ENCODE measurements at regions not wholly inside any gene's neighbourhood (a gene's known extent, or its start where the extent isn't known, plus 50 kb on each side); places are given as distances from the start of the nearest gene placed in this dataset.

- no peaks in the 10 kb centered on the region for H3K36me3 Mint-ChIP-seq
- H3K9me3 Mint-ChIP-seq, result no peaks in the 10 kb centered on the region
- DNase-seq (no peak), ATAC-seq (ENCODE audit: low read depth in 2 of 2) (no peak)
- no peak overlapping the region for H3K4me3 Mint-ChIP-seq
- H3K27me3 Mint-ChIP-seq, result no peaks in the 10 kb centered on the region
- H3K4me1 Mint-ChIP-seq, result peaks cover 8 to 10% (median 8%) of the 10 kb centered on the region in 3 donors
- H3K27ac Mint-ChIP-seq, result no peak overlapping the region
These were observed 75.5 kb upstream of the GLS start for GRCh38 chr2:190805126-190805525.

GRCh38 chr2:190805843-190806242, 74.8 kb upstream of the GLS start:
- no peaks in the 10 kb centered on the region for H3K9me3 Mint-ChIP-seq
- H3K27ac Mint-ChIP-seq, result no peak overlapping the region
- peaks cover 8 to 10% (median 8%) of the 10 kb centered on the region in 3 donors for H3K4me1 Mint-ChIP-seq
- H3K27me3 Mint-ChIP-seq, result no peaks in the 10 kb centered on the region
- no peak for ATAC-seq (ENCODE audit: low read depth in 2 of 2)
- no peaks in the 10 kb centered on the region for H3K36me3 Mint-ChIP-seq
- no peak for DNase-seq
- no peak overlapping the region for H3K4me3 Mint-ChIP-seq

GRCh38 chr2:190807886-190808285, 72.7 kb upstream of the GLS start:
- DNase-seq, result no peak
- ATAC-seq (ENCODE audit: low read depth in 2 of 2), result no peak
- Mint-ChIP-seq H3K36me3 (no peaks in the 10 kb centered on the region), H3K27ac (peak overlapping the region in 2 of 6 donors; percentile 7 to 13), H3K9me3 (no peaks in the 10 kb centered on the region), H3K4me1 (peaks cover 7 to 8% (median 8%) of the 10 kb centered on the region in 3 donors), H3K27me3 (no peaks in the 10 kb centered on the region), H3K4me3 (no peak overlapping the region)

DNA sequence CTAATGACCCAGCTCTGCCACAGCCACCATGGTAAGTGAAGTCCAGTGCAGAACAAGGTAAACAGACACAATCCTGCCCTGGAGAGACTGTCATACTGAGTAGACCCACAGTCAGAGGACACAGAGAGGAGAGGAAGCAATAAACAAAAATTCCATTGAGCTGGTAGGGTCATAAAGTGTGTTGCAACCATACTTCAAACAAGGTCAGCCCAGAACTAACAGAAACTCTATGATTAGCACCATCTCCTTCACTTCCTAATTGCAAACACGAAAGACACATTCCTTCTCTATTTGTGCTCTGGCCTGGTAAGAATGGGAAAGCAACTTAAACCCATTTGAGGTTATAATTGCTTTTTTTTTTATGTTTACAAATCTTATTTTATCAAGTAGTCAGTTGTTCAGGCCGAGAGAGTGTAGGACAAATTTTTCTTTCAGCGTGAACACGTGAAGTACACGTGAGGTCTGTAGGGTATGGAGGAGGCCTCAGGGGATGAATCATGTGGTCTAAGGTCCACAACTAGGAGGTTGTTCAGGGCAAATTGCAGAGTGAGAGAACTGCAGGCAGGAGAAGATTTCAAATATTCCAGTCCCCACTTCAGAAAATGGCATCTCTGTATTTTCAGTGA, 71.4 kb upstream of the GLS start:
- Mint-ChIP-seq H3K4me3 (peak overlapping the region in 1 of 8 donors; percentile 17), H3K27ac (no peak overlapping the region), H3K4me1 (peaks cover 7 to 8% (median 8%) of the 10 kb centered on the region in 3 donors), H3K27me3 (no peaks in the 10 kb centered on the region), H3K36me3 (peaks cover 2 to 4% of the 10 kb centered on the region in 2 donors), H3K9me3 (no peaks in the 10 kb centered on the region)
- no peak for ATAC-seq (ENCODE audit: low read depth in 2 of 2)
- no peak for DNase-seq

- Mint-ChIP-seq H3K4me3 (no peak overlapping the region), H3K9me3 (no peaks in the 10 kb centered on the region), H3K4me1 (peaks cover 7 to 8% (median 8%) of the 10 kb centered on the region in 3 donors), H3K36me3 (peaks cover 5 to 9% of the 10 kb centered on the region in 2 donors), H3K27me3 (no peaks in the 10 kb centered on the region), H3K27ac (no peak overlapping the region)
- DNase-seq (no peak), ATAC-seq (ENCODE audit: low read depth in 2 of 2) (no peak)
These were observed 70.6 kb upstream of the GLS start for GRCh38 chr2:190809876-190810525.

DNA sequence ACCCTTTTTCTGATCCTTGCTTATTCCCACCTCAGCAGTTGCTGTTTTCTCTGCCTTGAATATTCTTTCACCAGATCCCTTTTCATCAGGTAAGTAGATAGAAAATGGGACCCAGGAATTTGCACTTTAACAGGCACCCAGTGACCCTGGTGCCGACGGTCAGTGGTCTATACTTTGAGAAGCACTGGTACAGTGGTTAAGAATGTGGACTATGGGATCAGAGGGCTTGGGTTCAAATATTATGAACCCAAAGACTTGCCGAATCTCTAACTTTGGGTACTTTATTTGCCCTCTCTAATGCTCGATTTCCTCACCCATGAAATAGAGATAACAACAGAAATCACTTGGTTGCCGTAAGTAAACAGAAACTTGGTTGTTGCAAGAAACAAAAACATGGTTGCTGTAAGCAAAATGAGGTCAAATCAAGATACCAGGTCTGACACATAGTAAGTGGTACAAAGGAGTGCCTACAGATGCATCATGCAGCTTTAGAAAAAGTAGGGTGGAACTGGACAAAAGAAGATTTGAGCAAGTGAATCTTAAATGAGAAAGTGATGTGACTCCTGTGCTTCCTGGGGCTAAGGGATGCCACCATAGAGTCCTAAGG, 69.5 kb upstream of the GLS start:
- H3K4me1 Mint-ChIP-seq, result peaks cover 7 to 8% (median 8%) of the 10 kb centered on the region in 3 donors
- peaks cover 0 to under 1% (median 0%) of the 10 kb centered on the region in 7 donors for H3K9me3 Mint-ChIP-seq
- no peak overlapping the region for H3K4me3 Mint-ChIP-seq
- H3K27me3 Mint-ChIP-seq, result peaks cover 0 to 2% (median 0%) of the 10 kb centered on the region in 3 donors
- H3K36me3 Mint-ChIP-seq, result peaks cover 6 to 13% of the 10 kb centered on the region in 2 donors
- H3K27ac Mint-ChIP-seq, result peak overlapping the region in 2 of 6 donors; percentile 11 to 51
- DNase-seq (no peak), ATAC-seq (ENCODE audit: low read depth in 2 of 2) (no peak)

GRCh38 chr2:190811811-190812210, 68.8 kb upstream of the GLS start:
- Mint-ChIP-seq H3K27ac (no peak overlapping the region), H3K4me3 (no peak overlapping the region), H3K4me1 (peaks cover 7 to 8% (median 8%) of the 10 kb centered on the region in 3 donors), H3K27me3 (peaks cover 0 to 8% (median 0%) of the 10 kb centered on the region in 3 donors), H3K9me3 (peaks cover 0 to 7% (median 2%) of the 10 kb centered on the region in 7 donors), H3K36me3 (peaks cover 13 to 20% of the 10 kb centered on the region in 2 donors)
- ATAC-seq (ENCODE audit: low read depth in 2 of 2) (no peak), DNase-seq (no peak)

GRCh38 chr2:190812506-190813294, 67.9 kb upstream of the GLS start:
- ATAC-seq (ENCODE audit: low read depth in 2 of 2), result no peak
- Mint-ChIP-seq H3K9me3 (peaks cover 0 to 9% (median 7%) of the 10 kb centered on the region in 7 donors), H3K4me3 (no peak overlapping the region), H3K4me1 (peaks cover 5 to 7% (median 5%) of the 10 kb centered on the region in 3 donors), H3K27ac (no peak overlapping the region), H3K36me3 (peaks cover 13 to 21% of the 10 kb centered on the region in 2 donors), H3K27me3 (peaks cover 0 to 8% (median 0%) of the 10 kb centered on the region in 3 donors)
- DNase-seq, result no peak

DNA sequence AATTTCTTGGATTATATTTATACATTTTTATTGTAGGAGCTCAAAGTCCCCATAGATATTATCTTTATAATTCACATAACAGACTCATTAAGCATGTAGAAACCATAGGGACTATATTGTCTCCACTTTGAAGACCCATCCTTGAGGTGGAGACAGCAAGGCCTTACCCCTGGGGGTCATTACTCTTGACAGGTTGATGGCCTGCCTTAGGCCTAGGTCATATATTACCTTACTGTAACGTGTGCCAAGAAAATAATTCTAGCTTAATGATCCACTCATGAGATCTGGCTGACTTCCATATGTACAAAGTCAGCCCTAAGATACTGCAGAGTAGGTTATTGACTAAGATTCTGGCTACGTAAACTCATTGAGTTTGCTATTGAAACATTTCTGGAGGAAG, 65.4 kb upstream of the GLS start:
- H3K27ac Mint-ChIP-seq, result no peak overlapping the region
- peaks cover 0 to 8% (median 0%) of the 10 kb centered on the region in 3 donors for H3K27me3 Mint-ChIP-seq
- DNase-seq (no peak), ATAC-seq (ENCODE audit: low read depth in 2 of 2) (no peak)
- H3K36me3 Mint-ChIP-seq, result peaks cover 13 to 21% of the 10 kb centered on the region in 2 donors
- peaks cover 0 to 9% (median 7%) of the 10 kb centered on the region in 7 donors for H3K9me3 Mint-ChIP-seq
- H3K4me1 Mint-ChIP-seq, result no peaks in the 10 kb centered on the region
- H3K4me3 Mint-ChIP-seq, result no peak overlapping the region

- H3K27me3 Mint-ChIP-seq, result peaks cover 0 to 8% (median 0%) of the 10 kb centered on the region in 3 donors
- no peak overlapping the region for H3K27ac Mint-ChIP-seq
These were observed 63.5 kb upstream of the GLS start for GRCh38 chr2:190817082-190817481.

DNA sequence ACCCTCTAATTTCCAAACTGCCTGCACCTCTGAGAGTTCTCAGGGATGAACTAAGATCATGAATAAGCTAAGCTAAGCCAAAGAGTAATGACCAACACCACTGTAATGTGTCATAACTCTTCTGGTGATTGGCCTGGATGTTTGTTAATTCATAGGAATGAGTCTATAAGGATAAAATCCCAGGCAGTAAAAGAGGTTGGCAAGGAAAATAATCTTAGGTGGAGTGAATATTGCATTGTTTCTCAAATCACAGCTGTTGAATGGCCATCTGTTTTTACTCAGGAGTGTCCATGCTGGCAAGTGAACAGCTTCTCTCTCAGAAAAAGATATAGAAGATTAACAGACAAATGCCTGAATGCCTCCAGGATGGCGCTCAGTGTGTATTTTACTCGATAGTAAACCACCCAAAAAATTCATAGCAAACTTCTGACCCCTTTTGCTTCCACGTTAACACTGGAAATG, 60.8 kb upstream of the GLS start:
- H3K9me3 Mint-ChIP-seq, result peaks cover 0 to 9% (median 7%) of the 10 kb centered on the region in 7 donors
- no peak overlapping the region for H3K27ac Mint-ChIP-seq
- no peak for DNase-seq
- H3K4me1 Mint-ChIP-seq, result no peaks in the 10 kb centered on the region
- H3K27me3 Mint-ChIP-seq, result peaks cover 0 to 8% (median 0%) of the 10 kb centered on the region in 3 donors
- H3K4me3 Mint-ChIP-seq, result no peak overlapping the region
- no peak for ATAC-seq (ENCODE audit: low read depth in 2 of 2)
- H3K36me3 Mint-ChIP-seq, result peaks cover 8 to 12% of the 10 kb centered on the region in 2 donors

More at GRCh38 chr2:190817082-190817481, 63.5 kb upstream of the GLS start:
- no peak for DNase-seq
- Mint-ChIP-seq H3K9me3 (peaks cover 0 to 9% (median 7%) of the 10 kb centered on the region in 7 donors), H3K4me3 (no peak overlapping the region), H3K4me1 (no peaks in the 10 kb centered on the region), H3K36me3 (peaks cover 13 to 21% of the 10 kb centered on the region in 2 donors)
- ATAC-seq (ENCODE audit: low read depth in 2 of 2), result no peak

- Mint-ChIP-seq H3K9me3 (peaks cover 0 to 9% (median 7%) of the 10 kb centered on the region in 7 donors), H3K4me1 (no peaks in the 10 kb centered on the region), H3K27ac (no peak overlapping the region), H3K36me3 (peaks cover 8 to 12% of the 10 kb centered on the region in 2 donors), H3K4me3 (no peak overlapping the region), H3K27me3 (peaks cover 0 to 8% (median 0%) of the 10 kb centered on the region in 3 donors)
- DNase-seq (no peak), ATAC-seq (ENCODE audit: low read depth in 2 of 2) (no peak)
These were observed 60.2 kb upstream of the GLS start for GRCh38 chr2:190820416-190820815.

- peaks cover 0 to 5% (median 3%) of the 10 kb centered on the region in 7 donors for H3K9me3 Mint-ChIP-seq
These were observed 58.6 kb upstream of the GLS start for GRCh38 chr2:190822043-190822442.

More at GRCh38 chr2:190822043-190822442, 58.6 kb upstream of the GLS start:
- Mint-ChIP-seq H3K36me3 (no peaks in the 10 kb centered on the region), H3K4me3 (no peak overlapping the region), H3K27ac (no peak overlapping the region), H3K27me3 (no peaks in the 10 kb centered on the region), H3K4me1 (no peaks in the 10 kb centered on the region)
- ATAC-seq (ENCODE audit: low read depth in 2 of 2), result no peak
- no peak for DNase-seq
